ENCODE measurements at regions not wholly inside any gene's neighbourhood (a gene's known extent, or its start where the extent isn't known, plus 50 kb on each side); places are given as distances from the start of the nearest gene placed in this dataset.
A peak's percentile ranks its signal among the peaks of the same experiment; 100 is the strongest.

GRCh38 chr22:22704156-22704946 lies 59.9 kb downstream of the GGTLC2 start:
- H3K4me1 Mint-ChIP-seq, result no peaks in the 10 kb centered on the region
- ATAC-seq (ENCODE audit: low read depth in 2 of 2) (no peak), DNase-seq (no peak)
- H3K4me3 Mint-ChIP-seq, result no peak overlapping the region
- H3K36me3 Mint-ChIP-seq, result no peaks in the 10 kb centered on the region
- H3K4me1 ChIP-seq (ENCODE audit: control insufficient read depth, insufficient read depth, low read length, poor library complexity, severe bottlenecking), result no peaks in the 10 kb centered on the region
- H3K9me3 ChIP-seq (ENCODE audit: control insufficient read depth in 2 of 2, low read length in 2 of 2), result no peaks in the 10 kb centered on the region
- no peak overlapping the region for H3K4me3 ChIP-seq (ENCODE audit: low read depth, low read length)
- no peaks in the 10 kb centered on the region for H3K9me3 Mint-ChIP-seq
- H3K27me3 Mint-ChIP-seq, result peaks cover 19% of the 10 kb centered on the region
- H3K27me3 ChIP-seq (ENCODE audit: control insufficient read depth, insufficient read depth, low read length), result no peaks in the 10 kb centered on the region
- no peak overlapping the region for H3K27ac ChIP-seq (ENCODE audit: insufficient read depth, low read length, poor library complexity, severe bottlenecking)
- H3K36me3 ChIP-seq (ENCODE audit: control insufficient read depth, insufficient read depth, low read length), result no peaks in the 10 kb centered on the region
- H3K27ac Mint-ChIP-seq, result no peak overlapping the region

GRCh38 chr22:22705328-22706100 lies 61.1 kb downstream of the GGTLC2 start:
- no peaks in the 10 kb centered on the region for H3K9me3 Mint-ChIP-seq
- Histone ChIP-seq H3K4me1 (ENCODE audit: control insufficient read depth, insufficient read depth, low read length, poor library complexity, severe bottlenecking) (no peaks in the 10 kb centered on the region), H3K4me3 (ENCODE audit: low read depth, low read length) (no peak overlapping the region), H3K36me3 (ENCODE audit: control insufficient read depth, insufficient read depth, low read length) (no peaks in the 10 kb centered on the region), H3K27me3 (ENCODE audit: control insufficient read depth, insufficient read depth, low read length) (no peaks in the 10 kb centered on the region), H3K27ac (ENCODE audit: insufficient read depth, low read length, poor library complexity, severe bottlenecking) (no peak overlapping the region), H3K9me3 (ENCODE audit: control insufficient read depth in 2 of 2, low read length in 2 of 2) (no peaks in the 10 kb centered on the region)
- H3K4me1 Mint-ChIP-seq, result no peaks in the 10 kb centered on the region
- peaks cover 15% of the 10 kb centered on the region for H3K27me3 Mint-ChIP-seq
- DNase-seq, result no peak
- H3K4me3 Mint-ChIP-seq, result no peak overlapping the region
- no peaks in the 10 kb centered on the region for H3K36me3 Mint-ChIP-seq
- no peak for ATAC-seq (ENCODE audit: low read depth in 2 of 2)
- no peak overlapping the region for H3K27ac Mint-ChIP-seq

- H3K4me3 Mint-ChIP-seq, result no peak overlapping the region
- ATAC-seq (ENCODE audit: low read depth in 2 of 2) (no peak), DNase-seq (no peak)
- H3K4me1 ChIP-seq (ENCODE audit: control insufficient read depth, insufficient read depth, low read length, poor library complexity, severe bottlenecking), result no peaks in the 10 kb centered on the region
- no peaks in the 10 kb centered on the region for H3K36me3 Mint-ChIP-seq
- H3K27me3 ChIP-seq (ENCODE audit: control insufficient read depth, insufficient read depth, low read length), result no peaks in the 10 kb centered on the region
- no peaks in the 10 kb centered on the region for H3K4me1 Mint-ChIP-seq
- no peak overlapping the region for H3K4me3 ChIP-seq (ENCODE audit: low read depth, low read length)
- H3K9me3 ChIP-seq (ENCODE audit: control insufficient read depth in 2 of 2, low read length in 2 of 2), result no peaks in the 10 kb centered on the region
- H3K27me3 Mint-ChIP-seq, result peaks cover 10% of the 10 kb centered on the region
- H3K27ac ChIP-seq (ENCODE audit: insufficient read depth, low read length, poor library complexity, severe bottlenecking), result no peak overlapping the region
- H3K27ac Mint-ChIP-seq, result no peak overlapping the region
- H3K9me3 Mint-ChIP-seq, result no peaks in the 10 kb centered on the region
- no peaks in the 10 kb centered on the region for H3K36me3 ChIP-seq (ENCODE audit: control insufficient read depth, insufficient read depth, low read length)
These were observed 62.0 kb downstream of the GGTLC2 start for GRCh38 chr22:22706253-22706915.

- no peaks in the 10 kb centered on the region for H3K36me3 Mint-ChIP-seq
- no peak overlapping the region for H3K4me3 Mint-ChIP-seq
These were observed 65.5 kb downstream of the GGTLC2 start for GRCh38 chr22:22709719-22710445.

GRCh38 chr22:22710719-22711531 lies 66.5 kb downstream of the GGTLC2 start:
- H3K9me3 ChIP-seq (ENCODE audit: control insufficient read depth in 2 of 2, low read length in 2 of 2), result no peaks in the 10 kb centered on the region
- H3K27me3 ChIP-seq (ENCODE audit: control insufficient read depth, insufficient read depth, low read length), result no peaks in the 10 kb centered on the region
- no peaks in the 10 kb centered on the region for H3K4me1 Mint-ChIP-seq
- H3K27ac Mint-ChIP-seq, result peak overlapping the region in 2 of 3 donors; percentile 50 to 72
- no peaks in the 10 kb centered on the region for H3K36me3 Mint-ChIP-seq
- ATAC-seq (ENCODE audit: low read depth in 2 of 2) (peak in 1 of 2 donors; percentile 46), DNase-seq (peak; percentile 57 to 59 (median 58))
- no peak overlapping the region for H3K4me3 ChIP-seq (ENCODE audit: low read depth, low read length)
- no peaks in the 10 kb centered on the region for H3K9me3 Mint-ChIP-seq
- H3K27ac ChIP-seq (ENCODE audit: insufficient read depth, low read length, poor library complexity, severe bottlenecking), result no peak overlapping the region
- no peaks in the 10 kb centered on the region for H3K36me3 ChIP-seq (ENCODE audit: control insufficient read depth, insufficient read depth, low read length)
- H3K4me3 Mint-ChIP-seq, result no peak overlapping the region
- H3K27me3 Mint-ChIP-seq, result peaks cover 10% of the 10 kb centered on the region
- no peaks in the 10 kb centered on the region for H3K4me1 ChIP-seq (ENCODE audit: control insufficient read depth, insufficient read depth, low read length, poor library complexity, severe bottlenecking)

More at GRCh38 chr22:22709719-22710445, 65.5 kb downstream of the GGTLC2 start:
- no peak overlapping the region for H3K27ac Mint-ChIP-seq
- no peaks in the 10 kb centered on the region for H3K4me1 Mint-ChIP-seq
- DNase-seq, result no peak
- Histone ChIP-seq H3K4me1 (ENCODE audit: control insufficient read depth, insufficient read depth, low read length, poor library complexity, severe bottlenecking) (no peaks in the 10 kb centered on the region), H3K36me3 (ENCODE audit: control insufficient read depth, insufficient read depth, low read length) (no peaks in the 10 kb centered on the region), H3K9me3 (ENCODE audit: control insufficient read depth in 2 of 2, low read length in 2 of 2) (no peaks in the 10 kb centered on the region), H3K27me3 (ENCODE audit: control insufficient read depth, insufficient read depth, low read length) (no peaks in the 10 kb centered on the region), H3K27ac (ENCODE audit: insufficient read depth, low read length, poor library complexity, severe bottlenecking) (no peak overlapping the region), H3K4me3 (ENCODE audit: low read depth, low read length) (no peak overlapping the region)
- H3K9me3 Mint-ChIP-seq, result no peaks in the 10 kb centered on the region
- ATAC-seq (ENCODE audit: low read depth in 2 of 2), result no peak
- H3K27me3 Mint-ChIP-seq, result peaks cover 10% of the 10 kb centered on the region

- ATAC-seq (ENCODE audit: low read depth in 2 of 2) (no peak), DNase-seq (no peak)
- Mint-ChIP-seq H3K9me3 (no peaks in the 10 kb centered on the region), H3K36me3 (no peaks in the 10 kb centered on the region), H3K4me3 (no peak overlapping the region), H3K27ac (peak overlapping the region in 1 of 3 donors; percentile 50), H3K27me3 (peaks cover 10% of the 10 kb centered on the region), H3K4me1 (no peaks in the 10 kb centered on the region)
- H3K4me3 ChIP-seq (ENCODE audit: low read depth, low read length), result no peak overlapping the region
- H3K36me3 ChIP-seq (ENCODE audit: control insufficient read depth, insufficient read depth, low read length), result no peaks in the 10 kb centered on the region
- no peaks in the 10 kb centered on the region for H3K27me3 ChIP-seq (ENCODE audit: control insufficient read depth, insufficient read depth, low read length)
- no peaks in the 10 kb centered on the region for H3K9me3 ChIP-seq (ENCODE audit: control insufficient read depth in 2 of 2, low read length in 2 of 2)
- H3K4me1 ChIP-seq (ENCODE audit: control insufficient read depth, insufficient read depth, low read length, poor library complexity, severe bottlenecking), result no peaks in the 10 kb centered on the region
- H3K27ac ChIP-seq (ENCODE audit: insufficient read depth, low read length, poor library complexity, severe bottlenecking), result no peak overlapping the region
These were observed 67.1 kb downstream of the GGTLC2 start for GRCh38 chr22:22711532-22711913.

Data from CD4-positive, CD25-positive, alpha-beta regulatory T cell (primary cell).